Retinal pigment epithelial cell (primary cell): ENCODE measurements at regions not wholly inside any gene's neighbourhood (a gene's known extent, or its start where the extent isn't known, plus 50 kb on each side); places are given as distances from the start of the nearest gene placed in this dataset.

ENCODE experiments used
- DNase-seq: peaks from one replicate; pipeline ENCODE4 v3.0.0-alpha.2; 2010; ENCODE audit warnings: low read depth
- H3K4me3 ChIP-seq: 2 replicates; pipeline ENCODE4 v1.5.1; 2011; ENCODE audit warnings: mild to moderate bottlenecking, low read length, control low read depth, moderate library complexity
- TF ChIP-seq, protein P1 (sequence below): conservative IDR thresholded peaks from 2 replicates; pipeline ENCODE4 v1.5.1; 2011; ENCODE audit warnings: low read depth, low read length, control low read depth, inconsistent platforms

DNA sequence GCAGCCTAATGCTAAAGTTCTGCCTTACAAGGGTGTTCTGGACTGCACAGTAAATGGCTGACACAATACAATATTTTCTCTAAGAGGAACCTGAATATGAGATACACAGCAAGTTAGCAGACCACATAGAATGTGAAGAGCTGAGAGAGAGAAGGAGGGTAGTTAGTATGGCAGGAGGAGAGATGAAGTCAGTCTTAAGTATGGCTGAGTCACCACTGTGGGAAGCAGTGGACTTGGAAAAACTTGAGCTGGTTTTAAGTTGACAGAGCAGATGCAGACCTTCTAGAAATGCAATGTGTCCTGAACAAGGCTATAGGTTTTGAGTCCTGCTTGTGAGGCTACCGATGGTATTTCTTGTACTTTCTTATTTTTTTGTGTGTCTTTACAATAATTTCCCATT, 172.5 kb downstream of the SH2D1A start:
- TF ChIP-seq, protein P1, sequence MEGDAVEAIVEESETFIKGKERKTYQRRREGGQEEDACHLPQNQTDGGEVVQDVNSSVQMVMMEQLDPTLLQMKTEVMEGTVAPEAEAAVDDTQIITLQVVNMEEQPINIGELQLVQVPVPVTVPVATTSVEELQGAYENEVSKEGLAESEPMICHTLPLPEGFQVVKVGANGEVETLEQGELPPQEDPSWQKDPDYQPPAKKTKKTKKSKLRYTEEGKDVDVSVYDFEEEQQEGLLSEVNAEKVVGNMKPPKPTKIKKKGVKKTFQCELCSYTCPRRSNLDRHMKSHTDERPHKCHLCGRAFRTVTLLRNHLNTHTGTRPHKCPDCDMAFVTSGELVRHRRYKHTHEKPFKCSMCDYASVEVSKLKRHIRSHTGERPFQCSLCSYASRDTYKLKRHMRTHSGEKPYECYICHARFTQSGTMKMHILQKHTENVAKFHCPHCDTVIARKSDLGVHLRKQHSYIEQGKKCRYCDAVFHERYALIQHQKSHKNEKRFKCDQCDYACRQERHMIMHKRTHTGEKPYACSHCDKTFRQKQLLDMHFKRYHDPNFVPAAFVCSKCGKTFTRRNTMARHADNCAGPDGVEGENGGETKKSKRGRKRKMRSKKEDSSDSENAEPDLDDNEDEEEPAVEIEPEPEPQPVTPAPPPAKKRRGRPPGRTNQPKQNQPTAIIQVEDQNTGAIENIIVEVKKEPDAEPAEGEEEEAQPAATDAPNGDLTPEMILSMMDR = no peak
- H3K4me3 ChIP-seq = no peak overlapping the region
- DNase-seq = no peak

DNA sequence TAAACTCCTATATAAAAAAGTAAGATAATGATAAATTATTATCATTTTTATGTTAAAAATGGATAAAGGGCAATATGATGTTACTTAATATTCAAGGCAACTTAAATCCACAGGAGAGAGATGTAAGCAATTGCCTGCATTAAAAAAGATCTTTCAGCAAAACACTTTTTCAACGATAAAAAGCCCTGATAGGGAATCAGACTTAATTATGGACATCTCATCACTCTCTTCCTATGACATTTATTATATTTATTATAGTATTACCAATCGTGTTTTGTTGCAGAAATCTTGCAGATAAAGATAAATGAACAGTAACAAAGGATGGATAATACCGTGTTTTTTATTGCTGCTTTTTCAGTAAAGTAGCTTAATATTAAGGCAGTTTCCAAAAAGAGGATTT, 178.5 kb downstream of the SH2D1A start:
- DNase-seq = no peak
- no peak overlapping the region for H3K4me3 ChIP-seq
- TF ChIP-seq, protein P1 = no peak

DNA sequence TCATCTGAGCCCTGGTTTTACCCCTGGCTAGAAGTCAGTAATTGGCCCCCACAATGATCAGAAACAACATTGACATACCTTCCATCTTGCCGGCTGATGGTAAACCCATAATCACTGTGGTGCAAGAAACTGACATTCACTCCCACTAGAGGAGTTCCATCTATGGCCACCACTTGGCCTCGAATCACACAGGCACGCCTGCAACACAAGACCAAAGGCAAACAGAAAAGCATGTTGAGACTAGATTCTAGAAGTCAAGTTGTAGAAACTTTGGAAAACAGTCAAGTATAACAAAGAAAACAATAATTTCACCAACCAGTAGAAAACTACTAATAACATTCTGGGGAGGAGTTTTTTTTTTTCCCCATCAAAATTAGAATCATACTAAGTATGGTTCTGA, 183.4 kb downstream of the SH2D1A start:
- no peak overlapping the region for H3K4me3 ChIP-seq
- no peak for DNase-seq
- TF ChIP-seq, protein P1 = no peak

DNA sequence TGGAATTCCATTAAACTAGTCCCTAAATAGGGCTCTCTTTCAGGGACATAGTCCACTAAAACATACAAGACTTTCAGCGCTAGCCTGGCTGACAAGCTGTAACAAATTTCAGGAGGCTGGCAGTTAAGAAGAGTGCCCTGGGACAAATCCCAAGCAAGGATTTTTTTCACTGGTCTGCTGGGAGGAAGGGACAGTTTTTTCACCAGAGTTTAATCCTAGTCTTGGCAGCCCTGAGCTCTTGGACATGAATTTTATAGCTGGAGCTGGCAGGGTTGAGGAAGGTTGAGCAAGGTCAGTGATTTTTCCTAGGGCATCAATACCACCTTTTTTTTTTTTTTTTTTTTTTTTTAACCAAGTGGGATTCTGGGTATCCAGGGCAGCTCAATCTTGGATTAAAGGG, 184.4 kb downstream of the SH2D1A start:
- H3K4me3 ChIP-seq = no peak overlapping the region
- no peak for DNase-seq
- TF ChIP-seq, protein P1 = no peak

DNA sequence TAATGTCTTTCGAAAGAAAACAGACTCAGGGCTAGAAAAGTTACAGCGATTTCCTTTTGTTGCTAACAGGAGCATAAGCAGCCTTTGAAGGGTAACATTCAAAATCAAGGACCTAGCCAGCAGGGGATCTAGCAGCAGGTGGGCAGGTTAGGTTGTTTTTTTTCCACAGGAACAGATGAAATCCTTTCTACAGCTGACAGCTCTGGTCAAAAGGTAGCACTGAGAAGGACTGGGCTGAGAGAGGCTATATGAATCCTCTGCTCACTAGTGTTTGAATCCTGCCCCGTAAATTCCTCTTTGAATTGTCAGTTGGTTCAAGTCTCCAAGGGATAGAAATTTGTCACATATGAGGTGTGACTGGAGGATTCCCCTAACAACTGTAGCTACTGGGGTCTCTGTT, 188.2 kb downstream of the SH2D1A start:
- TF ChIP-seq, protein P1 = no peak
- H3K4me3 ChIP-seq = no peak overlapping the region
- DNase-seq = no peak

DNA sequence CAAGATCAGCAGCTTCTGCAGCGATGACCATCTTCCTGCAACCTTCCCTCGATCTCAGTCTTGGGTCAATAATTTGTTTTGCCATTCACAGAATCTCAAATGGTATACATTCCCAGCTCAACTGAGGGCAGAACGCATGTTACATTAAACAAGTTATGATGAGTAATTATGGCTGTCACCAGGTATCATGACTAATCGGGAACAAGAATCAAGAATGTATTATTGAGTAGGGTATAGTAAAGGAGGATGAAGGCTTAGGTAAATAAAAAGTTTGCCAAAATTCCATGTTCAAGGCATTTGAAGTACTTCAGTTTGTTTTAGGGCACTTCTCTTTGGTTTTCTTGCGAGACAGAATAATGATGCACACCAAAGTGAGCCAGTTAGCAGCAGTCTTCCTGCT, 194.1 kb downstream of the SH2D1A start:
- DNase-seq = no peak
- no peak overlapping the region for H3K4me3 ChIP-seq
- TF ChIP-seq, protein P1 = no peak

DNA sequence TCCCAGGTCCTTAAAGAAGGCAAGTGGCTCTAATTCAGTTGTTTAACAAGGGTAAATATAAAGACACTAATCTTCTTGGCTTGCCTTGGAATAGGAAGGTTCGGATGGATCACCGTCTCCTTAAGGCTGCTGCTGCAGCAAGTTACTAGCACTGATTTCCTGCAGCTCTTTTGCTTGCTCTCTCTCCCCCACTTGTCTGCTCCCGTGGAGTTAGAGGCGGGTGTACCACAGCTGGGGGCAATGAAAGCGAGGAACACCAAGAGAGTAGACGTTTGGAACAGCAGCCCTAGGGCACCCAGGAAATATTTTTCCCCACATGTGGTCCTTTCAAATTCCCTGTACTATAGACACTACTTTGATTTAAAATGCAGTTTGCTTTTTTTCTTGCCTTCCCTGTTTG, 202.2 kb downstream of the SH2D1A start:
- no peak for DNase-seq
- H3K4me3 ChIP-seq = no peak overlapping the region
- TF ChIP-seq, protein P1 = no peak
